WTC11 (cell line): ENCODE measurements at regions not wholly inside any gene's neighbourhood (a gene's known extent, or its start where the extent isn't known, plus 50 kb on each side); places are given as distances from the start of the nearest gene placed in this dataset.

Experiments
- ATAC-seq: fragments of 200-7000 bp; cut with Tn5 transposase; 2 replicates; pipeline ENCODE4 v1.10.0; 2021; ENCODE audit warnings: mild to moderate bottlenecking, moderate library complexity
- CTCF ChIA-PET: fragments of 300-600 bp; sonication (Branson Sonifier 250); formaldehyde crosslinking; loops from one replicate; lab custom pipeline; 2021; ENCODE audit warnings: antibody characterized with exemption; lab: Charles Lee
- POLR2A ChIA-PET: fragments of 350-600 bp; sonication (Branson Sonifier 250); formaldehyde crosslinking; loops from one replicate; lab custom pipeline; 2021; ENCODE audit warnings: antibody characterized with exemption; lab: Charles Lee
- DNase-seq: peaks from one replicate; pipeline ENCODE4 v3.0.0; 2021; ENCODE audit warnings: low spot score
- H3K27ac Mint-ChIP-seq: 2 replicates; pipeline ENCODE4 v1.8.0; 2021; ENCODE audit warnings: mixed read lengths
- H3K27me3 Mint-ChIP-seq: 2 replicates; pipeline ENCODE4 v1.8.0; 2021; ENCODE audit warnings: low read depth, mild to moderate bottlenecking, moderate library complexity, mixed read lengths
- H3K36me3 Mint-ChIP-seq: 2 replicates; pipeline ENCODE4 v1.8.0; 2021; ENCODE audit warnings: mixed read lengths
- H3K4me1 Mint-ChIP-seq: 2 replicates; pipeline ENCODE4 v1.8.0; 2022; ENCODE audit warnings: mixed read lengths
- H3K4me3 Mint-ChIP-seq: 2 replicates; pipeline ENCODE4 v1.8.0; 2021; ENCODE audit warnings: mild to moderate bottlenecking, moderate library complexity, mixed read lengths
- H3K9me3 Mint-ChIP-seq: 2 replicates; pipeline ENCODE4 v1.8.0; 2021; ENCODE audit warnings: mixed read lengths
- CREB1 ChIP-seq: sonication (generic); formaldehyde crosslinking; IDR thresholded peaks from 2 replicates; pipeline ENCODE4 v1.8.0; 2023; ENCODE audit warnings: mild to moderate bottlenecking, missing genetic modification reagents
- ELF4 ChIP-seq: sonication (generic); formaldehyde crosslinking; IDR thresholded peaks from 2 replicates; pipeline ENCODE4 v1.8.1; 2022; ENCODE audit warnings: low read depth, mild to moderate bottlenecking, moderate library complexity, missing genetic modification reagents
- EMX1 ChIP-seq: fragments of 250-450 bp; sonication (Bioruptor Pico); IDR thresholded peaks from 2 replicates; pipeline ENCODE4 v1.8.0; 2021; ENCODE audit warnings: mild to moderate bottlenecking
- MYBL2 ChIP-seq: sonication (generic); formaldehyde crosslinking; IDR thresholded peaks from 2 replicates; pipeline ENCODE4 v1.8.1; 2023; ENCODE audit warnings: mild to moderate bottlenecking, moderate library complexity, missing genetic modification reagents
- NFATC4 ChIP-seq: fragments of 250-450 bp; sonication (Bioruptor Pico); IDR thresholded peaks from 2 replicates; pipeline ENCODE4 v1.9.0; 2021; ENCODE audit warnings: mild to moderate bottlenecking
- NR2C2 ChIP-seq: sonication (generic); formaldehyde crosslinking; IDR thresholded peaks from 2 replicates; pipeline ENCODE4 v1.8.0; 2022; ENCODE audit warnings: mild to moderate bottlenecking, missing genetic modification reagents
- NR3C1 ChIP-seq: sonication (generic); formaldehyde crosslinking; conservative IDR thresholded peaks from 2 replicates; pipeline ENCODE4 v1.8.1; 2023; ENCODE audit warnings: low read depth, mild to moderate bottlenecking, missing genetic modification reagents
- RELA ChIP-seq: sonication (generic); formaldehyde crosslinking; IDR thresholded peaks from 2 replicates; pipeline ENCODE4 v1.8.1; 2022; ENCODE audit warnings: missing genetic modification reagents, mild to moderate bottlenecking, borderline replicate concordance
- ZNF232 ChIP-seq: sonication (generic); formaldehyde crosslinking; IDR thresholded peaks from 2 replicates; pipeline ENCODE4 v1.8.0; 2022; ENCODE audit warnings: mild to moderate bottlenecking, missing genetic modification reagents
- ZNF396 ChIP-seq: fragments of 250-450 bp; sonication (Bioruptor Pico); IDR thresholded peaks from 2 replicates; pipeline ENCODE4 v1.8.0; 2021; ENCODE audit warnings: mild to moderate bottlenecking, moderate library complexity, borderline replicate concordance
- TF ChIP-seq, protein P1 (sequence below): sonication (generic); formaldehyde crosslinking; IDR thresholded peaks from 2 replicates; pipeline ENCODE4 v1.8.1; 2023; ENCODE audit warnings: mild to moderate bottlenecking, missing genetic modification reagents
- TF ChIP-seq, protein P2 (sequence below): sonication (generic); formaldehyde crosslinking; IDR thresholded peaks from 2 replicates; pipeline ENCODE4 v1.8.0; 2022; ENCODE audit warnings: missing genetic modification reagents
- TF ChIP-seq, protein P3 (sequence below): sonication (generic); formaldehyde crosslinking; IDR thresholded peaks from 2 replicates; pipeline ENCODE4 v1.8.1; 2022; ENCODE audit warnings: mild to moderate bottlenecking, moderate library complexity, missing genetic modification reagents
- TF ChIP-seq, protein P4 (sequence below): sonication (generic); formaldehyde crosslinking; IDR thresholded peaks from 2 replicates; pipeline ENCODE4 v1.8.0; 2023; ENCODE audit warnings: missing genetic modification reagents

DNA sequence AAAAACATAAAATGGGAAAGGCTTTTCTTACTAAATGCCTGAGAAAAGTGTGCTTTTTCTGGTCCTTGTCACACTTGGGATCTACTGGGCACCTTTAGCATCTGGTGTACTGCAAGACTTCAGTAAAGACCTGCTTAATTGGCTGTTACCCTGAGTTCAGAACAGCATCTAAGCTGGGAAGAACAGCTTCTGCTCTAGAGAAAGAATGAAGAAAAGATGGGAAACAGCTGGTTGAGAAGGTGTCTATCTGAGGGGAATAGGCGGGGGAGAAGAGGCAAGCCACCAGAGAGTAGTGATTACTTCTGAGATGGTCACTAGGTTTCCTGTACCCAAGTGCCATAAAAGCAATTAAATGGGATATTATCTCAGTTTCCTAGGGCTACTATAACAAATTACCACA lies 128.2 kb upstream of the SPACA1 start (continued):
- no peak for TF ChIP-seq RELA (CRISPR knock-in tag)
- no peak for TF ChIP-seq CREB1 (CRISPR knock-in tag)
- TF ChIP-seq NR3C1 (CRISPR knock-in tag) = no peak
- TF ChIP-seq NR2C2 (CRISPR knock-in tag) = no peak
- no peak for TF ChIP-seq ELF4 (CRISPR knock-in tag)
- TF ChIP-seq, protein P1, sequence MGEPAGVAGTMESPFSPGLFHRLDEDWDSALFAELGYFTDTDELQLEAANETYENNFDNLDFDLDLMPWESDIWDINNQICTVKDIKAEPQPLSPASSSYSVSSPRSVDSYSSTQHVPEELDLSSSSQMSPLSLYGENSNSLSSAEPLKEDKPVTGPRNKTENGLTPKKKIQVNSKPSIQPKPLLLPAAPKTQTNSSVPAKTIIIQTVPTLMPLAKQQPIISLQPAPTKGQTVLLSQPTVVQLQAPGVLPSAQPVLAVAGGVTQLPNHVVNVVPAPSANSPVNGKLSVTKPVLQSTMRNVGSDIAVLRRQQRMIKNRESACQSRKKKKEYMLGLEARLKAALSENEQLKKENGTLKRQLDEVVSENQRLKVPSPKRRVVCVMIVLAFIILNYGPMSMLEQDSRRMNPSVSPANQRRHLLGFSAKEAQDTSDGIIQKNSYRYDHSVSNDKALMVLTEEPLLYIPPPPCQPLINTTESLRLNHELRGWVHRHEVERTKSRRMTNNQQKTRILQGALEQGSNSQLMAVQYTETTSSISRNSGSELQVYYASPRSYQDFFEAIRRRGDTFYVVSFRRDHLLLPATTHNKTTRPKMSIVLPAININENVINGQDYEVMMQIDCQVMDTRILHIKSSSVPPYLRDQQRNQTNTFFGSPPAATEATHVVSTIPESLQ (CRISPR knock-in tag) = no peak

DNA sequence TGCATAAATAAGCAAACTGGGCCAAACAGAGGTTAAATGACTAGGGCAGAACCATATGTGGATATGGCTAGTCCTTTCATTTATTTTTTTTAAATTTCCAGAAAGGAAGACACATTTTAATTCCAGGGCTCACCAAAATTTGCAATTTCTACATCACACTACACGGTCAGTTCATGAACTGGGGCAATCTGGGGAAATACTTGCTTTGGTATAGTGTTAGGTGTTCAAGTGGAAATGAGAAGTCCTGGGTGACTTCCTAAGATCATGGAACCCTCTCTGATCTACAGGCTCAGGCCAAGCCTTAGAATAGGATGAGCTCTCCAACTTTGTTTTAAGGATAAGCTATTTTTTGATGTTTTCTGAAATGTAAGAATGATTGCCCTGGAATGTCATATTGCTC lies 128.6 kb upstream of the SPACA1 start:
- H3K27me3 Mint-ChIP-seq = peaks cover 3% of the 10 kb centered on the region; the same call in 1 of the 2 replicates
- DNase-seq (no peak), ATAC-seq (no peak)
- peaks cover 13% of the 10 kb centered on the region for H3K4me1 Mint-ChIP-seq
- TF ChIP-seq ZNF232 (CRISPR knock-in tag) = no peak
- TF ChIP-seq, protein P2, sequence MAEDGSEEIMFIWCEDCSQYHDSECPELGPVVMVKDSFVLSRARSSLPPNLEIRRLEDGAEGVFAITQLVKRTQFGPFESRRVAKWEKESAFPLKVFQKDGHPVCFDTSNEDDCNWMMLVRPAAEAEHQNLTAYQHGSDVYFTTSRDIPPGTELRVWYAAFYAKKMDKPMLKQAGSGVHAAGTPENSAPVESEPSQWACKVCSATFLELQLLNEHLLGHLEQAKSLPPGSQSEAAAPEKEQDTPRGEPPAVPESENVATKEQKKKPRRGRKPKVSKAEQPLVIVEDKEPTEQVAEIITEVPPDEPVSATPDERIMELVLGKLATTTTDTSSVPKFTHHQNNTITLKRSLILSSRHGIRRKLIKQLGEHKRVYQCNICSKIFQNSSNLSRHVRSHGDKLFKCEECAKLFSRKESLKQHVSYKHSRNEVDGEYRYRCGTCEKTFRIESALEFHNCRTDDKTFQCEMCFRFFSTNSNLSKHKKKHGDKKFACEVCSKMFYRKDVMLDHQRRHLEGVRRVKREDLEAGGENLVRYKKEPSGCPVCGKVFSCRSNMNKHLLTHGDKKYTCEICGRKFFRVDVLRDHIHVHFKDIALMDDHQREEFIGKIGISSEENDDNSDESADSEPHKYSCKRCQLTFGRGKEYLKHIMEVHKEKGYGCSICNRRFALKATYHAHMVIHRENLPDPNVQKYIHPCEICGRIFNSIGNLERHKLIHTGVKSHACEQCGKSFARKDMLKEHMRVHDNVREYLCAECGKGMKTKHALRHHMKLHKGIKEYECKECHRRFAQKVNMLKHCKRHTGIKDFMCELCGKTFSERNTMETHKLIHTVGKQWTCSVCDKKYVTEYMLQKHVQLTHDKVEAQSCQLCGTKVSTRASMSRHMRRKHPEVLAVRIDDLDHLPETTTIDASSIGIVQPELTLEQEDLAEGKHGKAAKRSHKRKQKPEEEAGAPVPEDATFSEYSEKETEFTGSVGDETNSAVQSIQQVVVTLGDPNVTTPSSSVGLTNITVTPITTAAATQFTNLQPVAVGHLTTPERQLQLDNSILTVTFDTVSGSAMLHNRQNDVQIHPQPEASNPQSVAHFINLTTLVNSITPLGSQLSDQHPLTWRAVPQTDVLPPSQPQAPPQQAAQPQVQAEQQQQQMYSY = no peak
- no peak for TF ChIP-seq EMX1
- TF ChIP-seq ZNF396 (CRISPR knock-in tag) = no peak
- TF ChIP-seq, protein P3, sequence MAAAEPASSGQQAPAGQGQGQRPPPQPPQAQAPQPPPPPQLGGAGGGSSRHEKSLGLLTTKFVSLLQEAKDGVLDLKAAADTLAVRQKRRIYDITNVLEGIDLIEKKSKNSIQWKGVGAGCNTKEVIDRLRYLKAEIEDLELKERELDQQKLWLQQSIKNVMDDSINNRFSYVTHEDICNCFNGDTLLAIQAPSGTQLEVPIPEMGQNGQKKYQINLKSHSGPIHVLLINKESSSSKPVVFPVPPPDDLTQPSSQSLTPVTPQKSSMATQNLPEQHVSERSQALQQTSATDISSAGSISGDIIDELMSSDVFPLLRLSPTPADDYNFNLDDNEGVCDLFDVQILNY (CRISPR knock-in tag) = no peak
- H3K9me3 Mint-ChIP-seq = peaks cover 14% of the 10 kb centered on the region
- no peak overlapping the region for H3K27ac Mint-ChIP-seq
- CTCF ChIA-PET = interaction anchor here (1.3 kb wide), 1 partner anchor 14 kb away, joined by 3 read pairs; no protein-coding TSS in a partner anchor
- POLR2A ChIA-PET = no interaction called here
- peaks cover 8% of the 10 kb centered on the region for H3K36me3 Mint-ChIP-seq
- H3K4me3 Mint-ChIP-seq = no peak overlapping the region

DNA sequence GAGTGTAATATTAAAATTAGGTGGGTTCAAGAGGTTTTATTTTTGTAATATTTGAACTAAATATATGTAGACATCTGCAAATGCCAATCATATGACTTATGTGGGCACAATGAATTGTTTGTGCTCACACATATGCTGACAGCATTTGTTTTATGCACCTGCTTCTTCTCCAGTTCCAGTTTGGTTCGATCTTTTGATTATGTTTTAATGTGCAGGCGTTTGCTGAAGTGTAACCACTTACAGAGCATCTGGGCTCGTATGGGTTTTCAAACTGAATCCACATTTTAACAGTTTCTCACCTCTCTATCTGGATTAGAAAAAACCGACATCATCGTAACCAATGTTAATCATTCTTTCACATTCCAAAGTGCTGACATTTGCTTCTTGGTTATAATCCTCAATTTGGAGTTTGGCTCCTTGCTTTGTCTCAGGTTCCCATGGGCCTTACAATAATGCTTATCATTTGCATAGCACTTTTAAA lies 129.1 kb upstream of the SPACA1 start:
- H3K4me1 Mint-ChIP-seq = peaks cover 18% of the 10 kb centered on the region
- DNase-seq = no peak

More for the DNA sequence above, 129.1 kb upstream of the SPACA1 start:
- TF ChIP-seq, protein P4, sequence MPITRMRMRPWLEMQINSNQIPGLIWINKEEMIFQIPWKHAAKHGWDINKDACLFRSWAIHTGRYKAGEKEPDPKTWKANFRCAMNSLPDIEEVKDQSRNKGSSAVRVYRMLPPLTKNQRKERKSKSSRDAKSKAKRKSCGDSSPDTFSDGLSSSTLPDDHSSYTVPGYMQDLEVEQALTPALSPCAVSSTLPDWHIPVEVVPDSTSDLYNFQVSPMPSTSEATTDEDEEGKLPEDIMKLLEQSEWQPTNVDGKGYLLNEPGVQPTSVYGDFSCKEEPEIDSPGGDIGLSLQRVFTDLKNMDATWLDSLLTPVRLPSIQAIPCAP = no peak
- TF ChIP-seq MYBL2 (CRISPR knock-in tag) (no peak), NFATC4 (CRISPR knock-in tag) (no peak)
- TF ChIP-seq, protein P3 (CRISPR knock-in tag) = no peak
- peaks cover 14% of the 10 kb centered on the region for H3K9me3 Mint-ChIP-seq
- no peak overlapping the region for H3K27ac Mint-ChIP-seq
- H3K27me3 Mint-ChIP-seq = peaks cover 3% of the 10 kb centered on the region; the same call in 1 of the 2 replicates
- ATAC-seq = no peak
- no peak overlapping the region for H3K4me3 Mint-ChIP-seq
- peaks cover 8% of the 10 kb centered on the region for H3K36me3 Mint-ChIP-seq
- CTCF ChIA-PET = no interaction called here
- POLR2A ChIA-PET = no interaction called here
